ENCODE measurements at regions not wholly inside any gene's neighbourhood (a gene's known extent, or its start where the extent isn't known, plus 50 kb on each side); places are given as distances from the start of the nearest gene placed in this dataset.

GRCh38 chr6:12622566-12622965 lies 94.0 kb upstream of the PHACTR1 start:
- no peak for TF ChIP-seq CTCF (conservative IDR thresholded peaks at IDR 0.05)
- no peak for TF ChIP-seq ZFX (IDR thresholded peaks at IDR 0.05)

Measured in C4-2B (cell line).